PFSK-1 (cell line): ENCODE measurements at regions not wholly inside any gene's neighbourhood (a gene's known extent, or its start where the extent isn't known, plus 50 kb on each side); places are given as distances from the start of the nearest gene placed in this dataset.

Source experiments
- POLR2AphosphoS5 ChIP-seq: IDR thresholded peaks from 2 replicates; pipeline ENCODE4 v1.6.1; 2012; ENCODE audit warnings: low read depth, mild to moderate bottlenecking, control low read depth, low read length, moderate library complexity
- TAF1 ChIP-seq: IDR thresholded peaks from 2 replicates; pipeline ENCODE4 v1.6.1; 2012; ENCODE audit warnings: low read length, control low read depth, borderline replicate concordance; ENCODE audit not compliant: insufficient read depth
- TF ChIP-seq, protein P1 (sequence below), 2 experiments: IDR thresholded peaks; 2 replicates each; pipeline versions ENCODE4 v1.6.1 to v1.8.0; 2011 to 2012; ENCODE audit warnings: low read depth in 2 of 2, low read length in 2 of 2, control low read depth in 1 of 2, inconsistent platforms in 1 of 2, mild to moderate bottlenecking in 1 of 2, moderate library complexity in 1 of 2; ENCODE audit not compliant: insufficient read depth in 1 of 2

- TF ChIP-seq POLR2AphosphoS5: no peak
- TF ChIP-seq, protein P1, sequence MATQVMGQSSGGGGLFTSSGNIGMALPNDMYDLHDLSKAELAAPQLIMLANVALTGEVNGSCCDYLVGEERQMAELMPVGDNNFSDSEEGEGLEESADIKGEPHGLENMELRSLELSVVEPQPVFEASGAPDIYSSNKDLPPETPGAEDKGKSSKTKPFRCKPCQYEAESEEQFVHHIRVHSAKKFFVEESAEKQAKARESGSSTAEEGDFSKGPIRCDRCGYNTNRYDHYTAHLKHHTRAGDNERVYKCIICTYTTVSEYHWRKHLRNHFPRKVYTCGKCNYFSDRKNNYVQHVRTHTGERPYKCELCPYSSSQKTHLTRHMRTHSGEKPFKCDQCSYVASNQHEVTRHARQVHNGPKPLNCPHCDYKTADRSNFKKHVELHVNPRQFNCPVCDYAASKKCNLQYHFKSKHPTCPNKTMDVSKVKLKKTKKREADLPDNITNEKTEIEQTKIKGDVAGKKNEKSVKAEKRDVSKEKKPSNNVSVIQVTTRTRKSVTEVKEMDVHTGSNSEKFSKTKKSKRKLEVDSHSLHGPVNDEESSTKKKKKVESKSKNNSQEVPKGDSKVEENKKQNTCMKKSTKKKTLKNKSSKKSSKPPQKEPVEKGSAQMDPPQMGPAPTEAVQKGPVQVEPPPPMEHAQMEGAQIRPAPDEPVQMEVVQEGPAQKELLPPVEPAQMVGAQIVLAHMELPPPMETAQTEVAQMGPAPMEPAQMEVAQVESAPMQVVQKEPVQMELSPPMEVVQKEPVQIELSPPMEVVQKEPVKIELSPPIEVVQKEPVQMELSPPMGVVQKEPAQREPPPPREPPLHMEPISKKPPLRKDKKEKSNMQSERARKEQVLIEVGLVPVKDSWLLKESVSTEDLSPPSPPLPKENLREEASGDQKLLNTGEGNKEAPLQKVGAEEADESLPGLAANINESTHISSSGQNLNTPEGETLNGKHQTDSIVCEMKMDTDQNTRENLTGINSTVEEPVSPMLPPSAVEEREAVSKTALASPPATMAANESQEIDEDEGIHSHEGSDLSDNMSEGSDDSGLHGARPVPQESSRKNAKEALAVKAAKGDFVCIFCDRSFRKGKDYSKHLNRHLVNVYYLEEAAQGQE (IDR thresholded peaks at IDR 0.05; ENCODE audit: insufficient read depth in 1 of 2, low read depth in 2 of 2, low read length in 2 of 2): no peak
- no peak for TF ChIP-seq TAF1
Observed at GRCh38 chr4:124070688-124071484, 641.6 kb downstream of the ANKRD50 start.
